ENCODE measurements at regions not wholly inside any gene's neighbourhood (a gene's known extent, or its start where the extent isn't known, plus 50 kb on each side); places are given as distances from the start of the nearest gene placed in this dataset.

DNA sequence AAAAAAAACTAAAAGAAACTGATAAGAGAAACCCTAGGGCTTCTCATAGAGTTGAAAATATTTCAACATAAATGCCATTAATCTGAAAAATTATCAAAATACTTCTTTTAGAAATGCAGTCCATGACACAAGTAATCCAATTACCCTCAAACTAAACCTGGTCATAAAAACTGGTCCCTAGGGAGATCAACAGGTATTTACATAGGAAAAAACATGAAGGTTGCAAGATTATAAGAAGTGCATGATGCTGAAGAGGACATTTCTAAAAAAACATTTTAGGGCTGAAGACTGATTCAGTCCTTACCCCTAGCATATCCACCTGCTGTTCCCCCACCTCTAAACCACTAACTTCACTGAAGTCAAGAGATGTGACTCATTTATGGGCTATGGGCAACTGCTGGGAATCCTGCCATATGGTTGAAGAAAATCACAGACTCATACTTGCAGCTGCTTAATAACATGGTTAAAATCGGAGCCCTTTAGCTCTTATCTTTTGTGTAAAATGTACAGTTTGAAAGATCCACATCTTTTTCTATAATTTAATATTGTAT lies 131.0 kb upstream of the RUNX1 start:
- ChIA-PET POLR2A (no interaction called here), CTCF (no interaction called here)
- Mint-ChIP-seq H3K9me3 (peaks cover 4% of the 10 kb centered on the region), H3K4me3 (no peak overlapping the region), H3K27ac (no peak overlapping the region), H3K27me3 (no peaks in the 10 kb centered on the region), H3K36me3 (ENCODE audit: low read depth) (no peaks in the 10 kb centered on the region), H3K4me1 (peaks cover 6% of the 10 kb centered on the region)
- peak; percentile 40 for ATAC-seq (ENCODE audit: low read depth)
- TF ChIP-seq, protein P1, sequence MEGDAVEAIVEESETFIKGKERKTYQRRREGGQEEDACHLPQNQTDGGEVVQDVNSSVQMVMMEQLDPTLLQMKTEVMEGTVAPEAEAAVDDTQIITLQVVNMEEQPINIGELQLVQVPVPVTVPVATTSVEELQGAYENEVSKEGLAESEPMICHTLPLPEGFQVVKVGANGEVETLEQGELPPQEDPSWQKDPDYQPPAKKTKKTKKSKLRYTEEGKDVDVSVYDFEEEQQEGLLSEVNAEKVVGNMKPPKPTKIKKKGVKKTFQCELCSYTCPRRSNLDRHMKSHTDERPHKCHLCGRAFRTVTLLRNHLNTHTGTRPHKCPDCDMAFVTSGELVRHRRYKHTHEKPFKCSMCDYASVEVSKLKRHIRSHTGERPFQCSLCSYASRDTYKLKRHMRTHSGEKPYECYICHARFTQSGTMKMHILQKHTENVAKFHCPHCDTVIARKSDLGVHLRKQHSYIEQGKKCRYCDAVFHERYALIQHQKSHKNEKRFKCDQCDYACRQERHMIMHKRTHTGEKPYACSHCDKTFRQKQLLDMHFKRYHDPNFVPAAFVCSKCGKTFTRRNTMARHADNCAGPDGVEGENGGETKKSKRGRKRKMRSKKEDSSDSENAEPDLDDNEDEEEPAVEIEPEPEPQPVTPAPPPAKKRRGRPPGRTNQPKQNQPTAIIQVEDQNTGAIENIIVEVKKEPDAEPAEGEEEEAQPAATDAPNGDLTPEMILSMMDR (IDR thresholded peaks at IDR 0.05): no peak
- no peak for DNase-seq
- intact Hi-C loops (cut with micrococcal nuclease): no loop called here

DNA sequence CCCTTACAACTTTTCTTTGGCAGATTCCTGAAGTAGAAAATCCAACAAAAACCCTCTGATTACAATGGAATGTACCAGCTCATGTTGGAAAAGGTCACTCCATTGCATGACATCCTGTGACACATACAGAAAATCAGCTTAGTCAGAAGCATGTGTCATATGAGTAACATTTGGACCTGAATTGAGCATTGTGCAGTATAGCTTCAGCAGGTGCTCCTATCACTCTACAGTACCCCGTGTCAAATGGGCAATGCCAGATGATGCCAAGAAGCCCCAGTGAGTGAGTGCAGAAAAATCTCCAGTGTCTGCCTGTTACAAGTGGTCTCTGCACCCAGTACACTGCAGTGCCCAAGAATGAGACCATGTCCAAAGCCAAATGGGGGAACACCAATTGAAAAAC lies 129.7 kb upstream of the RUNX1 start:
- POLR2A ChIA-PET: no interaction called here
- H3K27me3 Mint-ChIP-seq: no peaks in the 10 kb centered on the region
- H3K4me1 Mint-ChIP-seq: peaks cover 6% of the 10 kb centered on the region
- CTCF ChIA-PET: no interaction called here
- TF ChIP-seq, protein P1 (IDR thresholded peaks at IDR 0.05): no peak
- H3K4me3 Mint-ChIP-seq: no peak overlapping the region
- DNase-seq (no peak), ATAC-seq (ENCODE audit: low read depth) (peak; percentile 34)
- peaks cover 4% of the 10 kb centered on the region for H3K9me3 Mint-ChIP-seq
- no peak overlapping the region for H3K27ac Mint-ChIP-seq
- intact Hi-C loops (cut with micrococcal nuclease): no loop called here
- no peaks in the 10 kb centered on the region for H3K36me3 Mint-ChIP-seq (ENCODE audit: low read depth)

DNA sequence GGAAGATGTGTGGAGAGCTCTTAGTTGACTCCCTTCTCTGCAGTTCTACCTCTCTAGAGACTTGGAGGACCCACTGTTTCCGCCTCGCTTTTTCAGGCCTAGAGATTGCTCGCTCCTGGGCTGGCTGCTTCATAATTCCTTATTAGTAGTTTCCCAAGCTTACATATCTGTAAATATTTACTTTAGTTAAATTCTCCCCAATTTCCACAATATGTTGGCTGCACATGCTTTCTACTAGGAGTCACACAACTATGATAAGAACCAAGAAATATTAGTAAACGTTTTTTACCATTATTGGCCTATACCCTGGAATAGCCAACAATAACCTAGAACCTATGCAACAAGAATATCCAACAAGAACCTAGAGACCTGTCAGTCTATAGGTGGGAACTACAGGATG lies 129.0 kb upstream of the RUNX1 start:
- Mint-ChIP-seq H3K36me3 (ENCODE audit: low read depth) (no peaks in the 10 kb centered on the region), H3K4me3 (no peak overlapping the region), H3K9me3 (peaks cover 4% of the 10 kb centered on the region), H3K4me1 (peaks cover 6% of the 10 kb centered on the region), H3K27me3 (no peaks in the 10 kb centered on the region), H3K27ac (no peak overlapping the region)
- ChIA-PET CTCF (no interaction called here), POLR2A (no interaction called here)
- ATAC-seq (ENCODE audit: low read depth) (no peak), DNase-seq (no peak)
- TF ChIP-seq, protein P1 (IDR thresholded peaks at IDR 0.05): no peak
- intact Hi-C loops (cut with micrococcal nuclease): no loop called here

DNA sequence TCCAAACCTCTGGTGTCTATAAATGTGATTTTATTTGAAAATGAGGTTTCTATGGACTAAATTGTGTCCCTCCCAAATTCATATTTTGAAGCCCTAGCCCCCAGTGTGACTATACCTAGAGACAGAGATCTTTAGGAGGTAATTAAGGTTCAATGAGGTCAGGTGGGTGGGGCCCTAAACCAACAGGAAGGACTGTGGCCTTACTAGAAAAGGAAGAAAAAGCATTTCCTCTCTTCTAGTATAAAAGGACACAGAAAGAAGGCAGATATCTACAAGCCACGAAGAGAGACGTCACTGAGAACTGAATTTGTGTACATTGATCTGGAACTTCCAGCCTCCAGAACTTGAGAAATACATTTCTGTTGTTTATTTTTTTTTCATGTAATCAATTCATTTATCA lies 123.1 kb upstream of the RUNX1 start:
- no peaks in the 10 kb centered on the region for H3K36me3 Mint-ChIP-seq (ENCODE audit: low read depth)
- intact Hi-C loops (cut with micrococcal nuclease): no loop called here
- TF ChIP-seq, protein P1 (IDR thresholded peaks at IDR 0.05): no peak
- no peak for ATAC-seq (ENCODE audit: low read depth)
- no peak overlapping the region for H3K27ac Mint-ChIP-seq
- no peaks in the 10 kb centered on the region for H3K27me3 Mint-ChIP-seq
- H3K4me1 Mint-ChIP-seq: peaks cover 24% of the 10 kb centered on the region
- H3K4me3 Mint-ChIP-seq: no peak overlapping the region
- H3K9me3 Mint-ChIP-seq: peaks cover 4% of the 10 kb centered on the region
- POLR2A ChIA-PET: no interaction called here
- DNase-seq: no peak
- CTCF ChIA-PET: no interaction called here

DNA sequence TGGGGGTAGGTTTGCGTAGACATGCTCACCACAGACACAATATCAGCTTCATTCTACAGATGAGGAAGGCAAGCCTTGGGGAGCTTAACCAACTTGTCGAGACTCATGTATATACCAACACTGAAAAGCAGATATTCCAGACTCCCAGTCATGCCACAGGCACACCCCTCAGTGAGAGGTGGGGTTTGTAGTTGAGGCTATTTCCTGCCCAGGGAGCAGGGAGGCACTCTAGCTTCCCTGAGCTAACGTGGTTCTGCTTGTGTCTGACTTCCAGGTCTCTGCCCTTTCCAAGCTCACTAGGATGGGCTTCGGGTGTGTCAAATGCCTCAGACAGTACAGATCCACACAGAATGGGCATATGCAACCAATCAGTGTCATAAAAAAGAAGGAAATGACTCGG lies 122.3 kb upstream of the RUNX1 start:
- peaks cover 4% of the 10 kb centered on the region for H3K9me3 Mint-ChIP-seq
- H3K27me3 Mint-ChIP-seq: no peaks in the 10 kb centered on the region
- DNase-seq: no peak
- CTCF ChIA-PET: no interaction called here
- intact Hi-C loops (cut with micrococcal nuclease): loop anchor here (2.0 kb wide), 1 partner anchor 17 kb away; no protein-coding TSS in a partner anchor
- no peak overlapping the region for H3K4me3 Mint-ChIP-seq
- ATAC-seq (ENCODE audit: low read depth): no peak
- TF ChIP-seq, protein P1 (IDR thresholded peaks at IDR 0.05): no peak
- H3K27ac Mint-ChIP-seq: no peak overlapping the region
- peaks cover 24% of the 10 kb centered on the region for H3K4me1 Mint-ChIP-seq
- H3K36me3 Mint-ChIP-seq (ENCODE audit: low read depth): no peaks in the 10 kb centered on the region
- POLR2A ChIA-PET: no interaction called here

Data from activated B cell treated with CpG ODN at 0.5 μM for 24 hours (primary cell).